Stimulated activated CD4-positive, alpha-beta T cell treated with anti-CD3 and anti-CD28 coated beads, Interleukin-15, amount 100 ng/mL, for 24 hours (primary cell): ENCODE measurements at regions not wholly inside any gene's neighbourhood (a gene's known extent, or its start where the extent isn't known, plus 50 kb on each side); places are given as distances from the start of the nearest gene placed in this dataset.
"Not testable (repeated sequence)": the region's sequence is repeated elsewhere in the genome, so short reads cannot be mapped to it uniquely, and the experiment has no call there.

Source experiments
- DNase-seq: peaks from one replicate; pipeline ENCODE4 v3.0.0-alpha.2; 2020

DNA sequence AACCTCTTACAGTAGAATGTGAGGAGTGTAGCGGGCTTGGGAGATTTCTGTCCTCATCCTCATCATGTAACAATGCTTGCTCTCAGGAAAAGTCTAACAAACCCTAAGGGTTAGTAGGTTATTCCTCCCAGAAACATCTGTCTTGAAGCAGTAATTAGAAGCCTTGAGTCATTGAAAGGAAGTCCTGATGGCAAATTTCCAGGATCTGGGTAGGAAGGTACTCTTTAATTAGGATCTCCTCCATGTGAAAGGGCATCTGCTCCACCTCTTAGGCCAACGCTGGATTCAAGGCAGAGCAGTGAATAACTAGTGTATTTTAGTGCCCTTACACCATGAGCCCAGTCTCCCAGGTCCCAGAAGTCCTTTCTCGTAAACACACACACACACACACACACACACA is 106.6 kb upstream of the BARHL2 start:
- no peak for DNase-seq

DNA sequence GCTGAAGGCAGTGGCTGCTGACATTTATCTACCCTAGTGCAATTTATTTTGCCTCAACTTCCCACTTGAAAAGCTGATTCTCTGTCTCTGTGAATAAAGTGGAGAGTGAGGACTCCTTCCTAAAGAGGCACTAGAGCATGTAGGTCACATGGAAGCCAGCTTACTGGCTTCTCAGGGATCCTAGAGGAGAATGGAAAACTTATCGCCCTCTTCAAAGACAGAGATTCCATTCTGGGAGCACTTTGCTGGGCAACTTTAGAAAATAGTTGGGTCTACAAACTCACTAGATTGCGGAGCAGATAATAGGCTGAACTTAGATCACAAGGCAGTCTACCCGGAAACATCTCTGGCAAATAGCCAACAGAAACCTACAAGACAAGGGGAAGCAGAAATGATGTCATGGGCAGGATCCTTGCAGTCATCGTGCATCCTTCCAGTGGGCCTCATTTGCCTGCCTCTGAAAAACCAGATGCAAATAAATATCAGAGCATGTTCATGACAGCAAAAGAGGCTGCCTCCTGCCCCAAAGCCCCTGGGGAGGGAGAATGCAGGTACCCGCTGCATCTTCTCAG is 104.8 kb upstream of the BARHL2 start:
- no peak for DNase-seq

DNA sequence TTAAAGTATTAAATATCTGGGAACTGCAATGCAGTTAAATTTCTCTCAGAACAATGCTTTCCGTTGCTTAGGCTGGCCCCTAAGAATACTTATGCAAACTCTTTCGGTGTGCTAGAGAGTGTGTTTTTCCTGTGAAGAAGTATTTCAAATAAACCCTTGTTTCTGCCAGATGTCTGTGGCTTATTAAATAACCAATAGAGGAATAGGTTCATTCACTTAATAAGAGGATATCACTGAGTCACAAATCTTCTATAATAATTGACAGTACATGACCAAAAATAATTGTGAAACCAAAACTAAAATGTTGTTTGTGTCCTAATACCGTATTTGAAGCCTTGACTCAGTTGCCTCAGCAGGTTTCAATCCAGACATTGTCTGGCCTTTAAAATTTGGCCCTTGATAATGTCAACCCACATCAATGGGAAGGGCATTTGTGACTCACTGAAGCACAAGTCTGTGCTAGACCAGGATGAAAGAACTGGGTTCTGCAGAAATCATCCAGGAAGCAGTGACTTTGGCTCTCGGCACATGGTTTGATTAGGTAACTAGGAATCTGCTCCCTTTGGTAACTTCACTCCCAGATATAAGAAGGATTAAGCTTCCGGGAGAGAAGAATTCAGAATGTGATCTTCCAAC is 104.2 kb upstream of the BARHL2 start:
- DNase-seq, result no peak

DNA sequence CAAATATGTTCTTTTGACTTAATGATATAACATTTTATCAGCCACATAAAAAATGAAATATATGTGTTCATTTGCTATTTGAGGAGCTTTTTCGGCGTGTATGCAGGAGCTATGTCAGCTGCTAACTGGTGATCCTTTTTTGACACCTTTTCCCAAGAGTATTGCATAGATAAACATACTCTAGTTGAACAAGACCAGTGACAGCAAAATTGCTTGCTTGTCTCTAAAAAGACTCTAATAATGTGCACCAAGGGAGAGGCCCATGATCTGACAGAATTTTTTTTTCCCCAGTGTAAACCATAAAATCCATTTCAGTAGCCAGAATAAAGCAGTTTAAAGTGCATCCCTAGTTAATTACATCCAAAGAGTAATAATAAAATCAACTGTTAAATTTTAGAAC is 103.6 kb upstream of the BARHL2 start:
- DNase-seq, result no peak

DNA sequence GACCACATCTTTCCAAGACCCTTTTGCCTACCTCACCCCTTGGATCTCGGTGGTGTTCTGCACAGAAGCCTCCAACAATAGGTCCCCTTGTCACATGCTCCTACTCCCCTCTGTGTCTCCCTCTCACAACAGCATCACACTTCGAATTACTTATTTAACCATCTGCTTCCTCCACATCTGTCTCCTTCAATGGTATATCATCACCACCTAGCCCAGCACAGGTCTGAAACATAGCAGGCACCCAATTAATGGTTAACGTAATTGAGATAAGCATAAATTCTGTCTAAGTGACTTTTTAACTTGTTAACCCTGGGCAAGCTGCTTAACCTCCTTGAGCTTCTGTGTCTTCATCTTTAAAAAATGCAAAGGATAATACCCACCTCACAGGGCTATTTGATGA is 100.3 kb upstream of the BARHL2 start:
- DNase-seq, result no peak

DNA sequence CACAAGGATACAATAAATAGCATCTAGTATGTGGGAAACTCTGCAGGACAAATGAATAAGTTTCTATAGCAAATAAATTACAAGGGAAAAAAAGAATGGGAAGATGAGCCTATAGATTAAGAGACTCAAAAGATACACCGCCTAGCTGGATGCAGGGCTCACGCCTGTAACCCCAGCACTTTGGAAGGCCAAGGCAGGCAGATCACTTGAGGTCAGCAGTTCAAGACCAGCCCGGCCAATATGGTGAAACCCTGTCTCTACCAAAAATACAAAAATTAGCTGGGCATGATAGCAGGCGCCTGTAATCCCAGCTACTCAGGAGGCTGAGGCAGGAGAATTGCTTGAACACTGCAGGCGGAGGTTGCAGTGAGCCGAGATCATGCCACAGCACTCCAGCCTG is 95.1 kb upstream of the BARHL2 start:
- not testable (repeated sequence) for DNase-seq

DNA sequence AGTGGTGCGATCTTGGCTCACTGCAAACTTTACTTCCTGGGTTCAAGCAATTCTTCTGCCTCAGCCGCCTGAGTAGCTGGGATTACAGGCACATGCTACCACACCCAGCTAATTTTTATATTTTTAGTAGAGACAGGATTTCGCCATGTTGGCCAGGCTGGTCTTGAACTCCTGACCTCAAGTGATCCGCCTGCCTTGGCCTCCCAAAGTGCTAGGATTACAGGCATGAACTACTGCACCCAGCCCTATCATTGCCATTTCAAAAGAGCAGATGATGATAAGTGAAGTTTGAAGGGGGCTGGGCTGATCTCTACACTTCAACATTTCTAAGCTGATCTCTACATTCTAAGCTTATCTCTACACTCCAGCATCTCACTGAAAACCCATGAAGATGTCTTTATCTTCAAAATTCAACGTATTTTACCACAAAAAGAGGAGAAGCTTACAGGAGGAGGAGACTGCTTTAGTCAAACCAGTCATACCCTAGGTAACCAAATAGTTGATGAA is 94.4 kb upstream of the BARHL2 start:
- not testable (repeated sequence) for DNase-seq

DNA sequence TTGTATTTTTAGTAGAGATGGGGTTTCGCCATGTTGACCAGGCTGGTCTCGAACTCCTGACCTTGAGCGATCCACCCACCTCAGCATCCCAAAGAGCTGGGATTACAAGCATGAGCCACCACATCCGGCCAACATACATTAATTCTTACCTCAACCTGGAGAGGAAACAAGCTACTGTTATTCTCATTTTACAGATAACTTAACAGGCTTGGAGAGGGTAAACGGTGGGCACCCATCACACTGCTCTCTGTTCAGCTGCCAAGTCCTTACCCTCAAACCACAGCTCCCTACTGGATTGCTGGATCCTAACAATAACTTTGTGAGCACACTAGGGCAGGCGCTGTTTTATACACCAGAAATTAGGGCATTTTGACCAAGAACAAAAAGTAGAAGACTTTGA is 93.6 kb upstream of the BARHL2 start:
- DNase-seq, result no peak

DNA sequence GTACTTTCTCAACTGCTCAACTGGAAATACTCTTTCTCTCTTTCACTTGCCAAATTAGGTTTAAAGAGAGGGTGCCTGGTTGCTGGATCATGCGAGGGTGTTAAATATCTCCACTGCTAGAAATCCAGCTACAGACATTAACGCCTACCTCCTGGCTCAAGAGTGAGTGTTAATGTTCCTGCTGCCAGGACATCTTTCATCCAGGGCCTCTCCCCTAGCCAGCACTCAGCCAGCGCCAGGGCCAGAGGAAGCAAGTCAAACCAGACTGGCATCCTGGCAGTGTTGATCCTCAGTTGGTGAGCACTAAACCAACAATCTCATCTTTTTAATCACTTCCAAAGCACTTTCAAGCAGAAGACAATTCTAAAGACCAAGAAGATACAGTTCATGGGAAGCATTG is 92.9 kb upstream of the BARHL2 start:
- DNase-seq, result no peak

DNA sequence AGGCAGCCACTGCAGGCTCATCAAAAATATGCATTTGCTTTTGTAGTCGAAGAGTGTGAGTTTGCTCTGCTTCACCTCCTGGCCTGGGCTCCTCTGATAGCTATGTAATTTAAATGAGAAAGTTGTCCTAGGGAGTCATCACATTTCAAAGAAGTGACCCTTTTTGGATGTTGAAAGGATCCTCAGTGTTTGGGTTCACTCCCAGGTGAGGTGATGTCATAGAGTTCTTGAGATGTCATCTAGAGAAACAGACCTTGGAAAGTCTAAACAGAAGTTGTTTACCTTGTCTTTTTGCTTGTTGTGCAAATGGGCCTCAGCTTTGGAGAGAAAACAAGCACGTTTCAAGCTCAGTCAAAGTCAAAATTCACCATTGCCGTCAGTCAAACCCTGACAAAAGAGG is 92.0 kb upstream of the BARHL2 start:
- no peak for DNase-seq

DNA sequence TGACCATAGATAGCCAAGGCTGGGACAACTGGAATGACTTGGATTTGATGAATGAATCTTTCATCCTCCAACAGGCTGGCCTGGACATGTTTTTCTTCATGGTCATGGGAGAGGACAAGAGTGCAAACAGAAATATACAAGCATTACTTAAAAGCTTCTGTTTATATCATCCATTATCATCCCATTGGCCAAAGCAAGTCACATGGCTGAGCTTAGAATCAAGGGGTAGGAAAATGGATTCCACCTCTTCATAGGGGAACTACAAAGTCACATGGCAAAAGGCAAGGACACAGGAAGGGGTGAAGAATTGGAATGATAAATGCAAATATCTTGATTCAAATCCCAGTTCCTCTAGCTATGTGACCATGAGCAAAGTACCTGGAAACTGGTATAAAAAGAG is 90.2 kb upstream of the BARHL2 start:
- no peak for DNase-seq

DNA sequence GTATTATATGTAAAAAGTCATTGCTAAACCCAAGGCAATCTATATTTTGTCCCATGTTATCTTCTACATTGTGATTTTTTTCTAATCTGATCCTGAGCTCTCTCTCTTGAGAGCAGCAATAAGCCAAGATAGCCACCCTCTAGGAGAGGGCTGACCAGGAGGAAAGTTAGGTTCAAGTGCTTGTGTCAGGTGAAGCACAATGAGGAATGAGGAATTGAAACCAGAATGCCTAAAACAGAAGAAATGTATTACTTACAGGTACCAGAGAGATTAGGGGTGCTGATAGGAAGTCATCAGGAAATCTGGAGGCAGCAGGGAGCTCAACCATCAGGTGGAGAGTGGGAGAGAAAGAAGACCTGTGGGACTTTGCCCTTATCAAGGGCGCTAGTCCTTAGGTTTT is 85.5 kb upstream of the BARHL2 start:
- no peak for DNase-seq

DNA sequence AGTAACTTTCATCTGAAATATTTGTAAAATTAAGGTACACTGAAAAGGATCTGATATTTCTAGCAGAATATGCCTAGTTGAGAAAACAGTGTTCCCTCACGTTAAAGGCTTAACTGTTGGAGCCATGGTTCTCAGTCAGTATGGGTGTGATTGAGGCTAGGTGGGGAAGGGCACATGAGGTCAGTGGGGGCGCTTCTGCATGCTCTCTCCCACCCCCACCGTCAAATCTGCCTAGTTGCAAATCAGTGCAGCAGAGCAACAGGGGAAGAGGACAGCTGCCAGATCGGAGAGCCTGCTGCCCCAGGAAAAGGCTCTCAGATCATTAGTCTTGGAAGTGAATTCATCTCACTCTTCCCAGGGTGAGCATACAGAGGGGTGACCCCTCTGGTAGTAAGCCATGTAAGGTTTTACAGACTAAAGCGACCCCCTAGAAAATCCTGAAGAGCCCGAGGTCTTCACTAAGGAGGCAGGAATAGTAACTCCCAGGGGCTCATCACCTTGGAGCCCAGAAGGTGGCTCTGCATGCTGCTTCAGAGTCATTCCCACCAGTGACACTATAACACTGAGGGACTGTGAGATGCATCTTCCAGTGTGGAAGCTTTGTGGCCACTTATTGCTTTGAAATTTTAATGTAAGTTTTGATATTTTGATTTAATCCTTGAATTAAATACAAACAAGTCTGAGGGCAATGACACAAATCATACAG is 83.1 kb upstream of the BARHL2 start:
- no peak for DNase-seq

DNA sequence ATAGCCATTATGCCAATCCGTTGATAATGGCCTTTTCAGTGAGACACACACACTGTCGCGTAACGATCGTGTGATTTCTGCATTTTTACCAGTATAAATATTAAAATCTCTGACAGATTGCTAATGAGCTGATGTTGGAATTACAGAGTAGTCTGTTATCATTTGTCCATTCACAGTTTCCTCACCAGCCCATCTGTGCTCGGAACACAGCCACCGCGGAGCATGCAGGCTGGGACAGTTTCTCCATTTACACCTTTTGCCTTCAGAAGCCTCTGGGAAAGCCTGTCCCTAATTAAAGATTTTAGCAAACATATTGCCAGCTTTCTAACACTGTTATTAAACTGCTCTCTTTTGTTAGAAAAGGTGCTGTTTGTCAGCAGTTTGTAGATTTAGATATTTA is 82.2 kb upstream of the BARHL2 start:
- no peak for DNase-seq

DNA sequence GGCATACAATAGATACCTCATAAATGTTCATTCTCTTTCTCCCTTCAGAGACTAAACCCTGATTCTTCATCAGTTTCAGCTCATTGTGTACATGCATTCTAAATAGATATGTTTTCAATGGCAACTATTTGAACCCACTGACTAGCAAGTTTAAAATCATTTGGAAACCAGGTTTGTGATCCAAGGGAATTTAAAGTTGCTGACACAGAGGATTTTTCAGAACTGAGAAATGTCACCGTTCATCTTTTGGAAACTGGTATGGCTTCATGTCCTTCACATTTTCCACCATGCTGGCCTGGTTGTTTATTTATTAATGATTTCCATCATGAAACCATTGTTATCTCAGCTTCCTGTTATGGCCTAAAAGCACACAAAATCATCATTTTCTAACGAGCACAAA is 81.8 kb upstream of the BARHL2 start:
- no peak for DNase-seq

DNA sequence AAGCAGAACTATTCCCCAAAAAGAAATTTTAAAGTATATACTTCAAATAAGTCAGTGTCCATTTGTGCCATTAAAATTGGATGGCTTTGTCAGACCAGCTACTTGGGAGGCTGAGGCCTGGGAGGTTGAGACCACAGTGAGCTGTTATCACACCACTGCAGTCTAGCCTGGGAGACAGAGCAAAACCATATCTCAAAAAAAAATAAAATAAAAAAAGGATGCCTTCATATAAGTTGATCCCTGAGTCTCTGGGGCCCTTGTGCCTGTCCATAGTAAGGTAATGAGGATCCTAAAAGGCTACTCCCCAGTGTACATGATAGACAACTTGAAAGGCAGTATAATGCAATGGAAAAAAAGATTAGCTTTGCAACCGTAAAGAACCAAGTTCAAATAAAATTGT is 81.2 kb upstream of the BARHL2 start:
- no peak for DNase-seq

DNA sequence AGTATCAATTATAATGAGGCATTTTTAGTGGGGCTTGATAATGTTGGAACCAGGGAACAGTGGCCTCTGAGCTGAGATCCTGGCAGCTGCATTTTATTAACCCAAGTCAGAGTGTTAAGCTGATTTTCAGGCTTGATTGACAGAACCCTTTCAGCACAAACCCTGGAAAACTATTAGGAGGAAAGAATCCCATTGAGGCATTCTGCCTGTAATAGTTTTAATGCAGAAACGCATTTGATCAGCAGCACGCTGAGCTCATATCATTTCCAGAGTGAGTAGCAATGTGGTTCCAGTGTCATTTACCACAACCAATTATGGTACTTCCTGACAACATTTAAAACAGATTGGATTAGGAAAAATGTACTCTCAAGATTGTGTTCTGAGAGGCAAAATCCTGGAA is 78.3 kb upstream of the BARHL2 start:
- no peak for DNase-seq

DNA sequence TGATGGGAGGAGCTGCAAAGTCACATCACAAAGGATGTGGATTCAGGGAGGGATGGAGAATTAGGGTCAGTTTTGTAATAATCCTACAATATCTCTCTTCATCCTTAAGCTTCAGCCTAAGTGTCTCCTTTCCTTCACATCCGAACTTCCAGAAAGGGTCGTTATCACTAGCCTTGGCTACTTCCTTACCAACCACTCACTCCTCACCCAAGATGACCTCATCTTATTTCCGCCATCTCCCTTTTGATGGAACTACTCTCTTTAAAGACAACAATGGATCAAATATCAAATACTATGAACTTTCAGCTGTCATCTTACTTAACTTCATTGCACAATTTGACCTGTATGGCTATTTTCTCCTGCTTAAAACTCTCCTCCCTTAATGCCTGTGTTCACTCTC is 69.6 kb upstream of the BARHL2 start:
- DNase-seq, result no peak

DNA sequence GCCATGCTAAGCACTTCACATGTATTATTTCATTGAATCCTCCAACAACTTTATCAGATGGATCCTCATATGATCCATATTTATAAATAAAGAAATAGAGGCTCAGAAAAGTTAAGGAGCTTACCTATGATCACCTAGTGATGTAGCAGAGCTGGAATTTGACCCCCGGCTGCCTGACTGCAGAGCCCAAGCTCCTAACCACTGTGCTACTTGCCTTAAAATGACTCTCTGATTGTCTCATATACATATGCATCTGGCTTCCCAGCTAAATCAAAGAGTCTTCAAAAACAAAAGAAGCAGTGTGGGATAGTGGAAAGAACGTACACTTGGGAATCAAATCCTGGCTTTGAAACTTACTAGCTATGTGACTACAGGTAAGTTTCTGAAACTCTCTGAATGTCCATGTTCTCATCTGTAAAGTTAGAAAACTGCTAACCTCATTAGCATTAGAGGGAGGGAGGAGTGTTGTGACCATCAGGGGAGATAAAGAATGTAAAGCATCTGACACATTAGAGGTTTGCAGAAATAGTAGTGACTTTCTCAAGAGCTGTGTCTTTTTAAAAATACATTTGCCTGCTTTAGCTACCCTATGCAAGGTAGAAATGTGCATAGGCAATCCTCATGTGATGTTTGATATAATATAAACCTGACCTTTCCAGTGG is 67.2 kb upstream of the BARHL2 start:
- DNase-seq, result no peak

DNA sequence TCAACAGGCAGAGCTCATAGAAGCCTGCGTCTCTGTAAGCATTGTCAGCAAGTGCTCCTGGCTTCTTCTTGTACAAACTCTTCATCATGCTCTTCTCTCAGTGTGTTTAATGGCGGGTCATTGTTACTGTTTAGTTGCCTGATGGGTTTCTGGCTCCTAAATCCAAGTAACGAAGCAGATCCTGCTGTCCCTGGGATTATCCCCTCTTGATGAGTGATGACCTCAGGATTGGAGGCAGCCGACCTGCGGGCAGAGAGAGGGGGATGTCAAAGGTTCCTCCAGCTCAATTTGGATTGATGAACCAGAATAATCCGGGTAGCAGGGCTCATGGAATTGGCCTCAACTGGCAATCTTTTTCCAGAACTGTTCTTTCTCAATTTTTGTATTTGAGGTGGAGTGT is 66.1 kb upstream of the BARHL2 start:
- no peak for DNase-seq

DNA sequence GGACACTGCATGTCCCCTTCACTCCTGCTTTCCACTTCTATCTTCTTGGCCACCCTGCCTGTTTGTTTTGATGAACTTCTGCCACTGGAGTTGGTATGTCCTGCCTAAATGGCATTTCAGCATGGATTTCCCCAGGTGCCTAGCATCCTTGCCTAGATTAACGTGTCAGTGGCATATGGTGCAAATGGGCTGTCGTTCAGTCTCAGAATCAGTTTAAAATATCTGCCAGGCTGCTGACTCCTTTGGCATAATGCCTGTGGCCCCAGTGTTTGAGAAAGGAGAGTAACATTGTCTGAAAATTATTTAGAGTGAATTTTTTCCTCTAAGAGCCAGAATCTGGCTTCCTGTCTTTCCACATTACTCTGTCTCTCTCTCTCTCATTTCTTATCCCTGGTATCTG is 64.9 kb upstream of the BARHL2 start:
- DNase-seq, result no peak

DNA sequence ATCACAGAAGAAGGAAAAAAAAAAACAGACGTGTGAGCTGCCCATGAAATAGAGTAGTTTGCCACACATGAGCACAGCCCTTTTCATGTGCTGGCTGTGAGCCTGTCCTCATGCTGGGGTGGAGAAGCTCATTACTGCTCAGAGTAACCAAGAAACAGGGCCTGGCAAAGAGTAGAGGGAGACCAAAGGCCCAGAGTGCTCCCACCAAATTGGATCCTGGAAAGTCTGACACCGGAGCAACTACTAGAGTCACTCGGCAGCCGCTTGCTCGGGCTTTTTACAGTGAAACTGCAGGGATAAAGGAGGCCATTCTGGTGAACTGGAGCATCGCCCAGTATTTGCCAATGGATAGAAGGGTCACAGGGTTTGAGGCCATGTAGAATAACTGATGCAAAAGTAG is 64.4 kb upstream of the BARHL2 start:
- DNase-seq, result no peak

DNA sequence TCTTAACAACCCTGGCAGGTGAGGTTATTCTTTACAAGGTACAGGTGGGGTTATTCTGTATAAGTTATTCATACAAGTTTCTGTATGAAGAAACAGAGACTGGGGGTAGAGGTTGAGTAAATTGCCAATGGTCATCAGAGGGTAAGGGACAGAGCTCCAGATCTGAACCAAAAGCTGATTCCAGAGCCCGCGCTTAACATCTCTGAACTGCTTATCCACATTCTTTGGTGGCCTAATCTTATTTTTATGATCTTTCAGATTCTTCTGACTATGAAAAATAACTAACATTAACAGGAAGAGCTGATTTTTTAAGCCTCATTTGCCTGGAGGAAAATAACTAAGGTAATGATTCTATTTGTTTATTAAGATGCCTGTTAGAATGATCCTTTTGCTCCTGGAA is 63.9 kb upstream of the BARHL2 start:
- no peak for DNase-seq

DNA sequence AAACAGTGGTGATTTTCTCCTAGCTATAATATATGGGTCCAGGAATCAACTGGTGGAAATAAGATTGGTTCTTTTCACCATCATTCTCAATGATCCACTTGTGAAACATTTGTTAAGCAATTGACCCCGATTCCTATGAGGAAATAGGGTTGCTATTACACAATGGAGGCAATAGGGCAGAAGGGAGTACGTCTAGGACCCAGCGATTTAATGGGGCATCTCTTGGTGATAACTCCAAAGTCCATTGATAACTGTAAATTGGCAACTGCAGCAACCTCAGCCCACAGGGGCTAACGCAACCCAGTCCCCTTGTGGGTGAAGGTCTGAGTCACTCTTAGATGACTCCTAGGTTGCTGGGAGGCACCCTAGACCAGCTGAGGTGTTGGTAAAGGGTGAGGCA is 62.5 kb upstream of the BARHL2 start:
- DNase-seq, result no peak
